ENCODE measurements at regions not wholly inside any gene's neighbourhood (a gene's known extent, or its start where the extent isn't known, plus 50 kb on each side); places are given as distances from the start of the nearest gene placed in this dataset.

DNA sequence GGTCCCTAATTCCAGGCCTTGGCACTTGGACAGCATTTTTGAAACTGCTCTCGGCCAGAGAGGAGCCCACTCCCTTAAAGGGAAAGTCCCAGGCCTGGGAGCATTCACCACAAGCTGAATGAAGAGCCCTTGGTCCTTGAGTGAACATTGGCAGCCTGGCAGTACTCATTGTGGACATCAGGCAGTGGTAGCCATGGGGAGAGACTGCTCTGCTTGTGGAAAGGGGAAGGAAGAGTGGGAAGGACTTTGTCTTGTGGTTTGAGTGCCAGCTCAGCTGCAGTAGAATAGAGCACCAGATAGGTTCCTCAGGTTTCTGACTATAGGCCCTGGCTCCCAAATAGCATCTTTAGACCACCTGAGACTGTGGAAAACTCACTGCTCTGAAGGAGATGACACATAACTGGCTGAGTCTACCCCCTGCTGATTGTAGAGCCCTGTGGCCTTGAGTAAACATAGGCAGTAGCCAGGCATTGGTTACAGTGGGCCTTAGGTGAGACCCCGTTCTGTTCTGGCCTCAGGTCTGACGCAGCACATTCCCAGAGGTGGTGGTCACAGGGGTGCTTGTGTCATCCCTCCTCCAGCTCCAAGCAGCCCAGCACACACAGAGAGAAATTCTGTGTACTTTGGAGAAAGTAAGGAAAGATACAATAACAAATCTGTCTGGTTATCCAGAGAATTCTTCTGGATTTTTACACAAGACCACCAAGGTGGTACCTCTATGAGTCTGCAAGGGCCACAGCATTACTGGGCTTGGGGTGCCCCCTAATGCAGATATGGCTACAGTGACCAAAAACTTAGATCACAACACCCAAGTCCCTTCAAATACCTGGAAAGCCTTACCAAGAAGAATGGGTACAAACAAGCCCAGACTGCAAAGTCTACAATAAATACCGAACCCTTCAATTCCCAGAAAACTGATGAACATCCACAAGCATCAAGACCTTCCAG is 153.8 kb downstream of the GNAI1 start:
- no peak for DNase-seq

- no peak for DNase-seq
Observed at GRCh38 chr7:80287400-80288174, 153.0 kb downstream of the GNAI1 start.

DNA sequence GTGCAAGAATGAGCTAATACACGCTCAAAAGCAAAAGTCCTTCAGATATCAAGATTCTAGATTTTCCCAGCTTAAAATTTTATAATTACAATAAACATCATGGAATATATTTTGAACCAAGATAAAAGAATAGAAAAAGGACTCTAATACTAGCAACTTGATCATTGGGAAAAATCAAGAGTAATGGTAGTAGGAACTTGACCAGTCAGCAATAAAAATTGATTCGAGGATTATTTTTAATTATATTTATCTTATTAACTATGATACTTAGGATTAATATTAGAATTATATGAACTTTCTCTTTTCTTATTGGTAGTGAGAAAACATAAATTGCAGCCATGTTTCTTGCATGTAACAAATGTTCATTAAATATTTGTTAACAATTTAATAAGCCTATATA is 152.0 kb downstream of the GNAI1 start:
- no peak for DNase-seq

GRCh38 chr7:80284855-80285254 is 150.2 kb downstream of the GNAI1 start:
- DNase-seq: no peak

- DNase-seq: no peak
Observed at GRCh38 chr7:80279760-80280159, 145.1 kb downstream of the GNAI1 start.

GRCh38 chr7:80278737-80279136 is 144.1 kb downstream of the GNAI1 start:
- no peak for DNase-seq

DNA sequence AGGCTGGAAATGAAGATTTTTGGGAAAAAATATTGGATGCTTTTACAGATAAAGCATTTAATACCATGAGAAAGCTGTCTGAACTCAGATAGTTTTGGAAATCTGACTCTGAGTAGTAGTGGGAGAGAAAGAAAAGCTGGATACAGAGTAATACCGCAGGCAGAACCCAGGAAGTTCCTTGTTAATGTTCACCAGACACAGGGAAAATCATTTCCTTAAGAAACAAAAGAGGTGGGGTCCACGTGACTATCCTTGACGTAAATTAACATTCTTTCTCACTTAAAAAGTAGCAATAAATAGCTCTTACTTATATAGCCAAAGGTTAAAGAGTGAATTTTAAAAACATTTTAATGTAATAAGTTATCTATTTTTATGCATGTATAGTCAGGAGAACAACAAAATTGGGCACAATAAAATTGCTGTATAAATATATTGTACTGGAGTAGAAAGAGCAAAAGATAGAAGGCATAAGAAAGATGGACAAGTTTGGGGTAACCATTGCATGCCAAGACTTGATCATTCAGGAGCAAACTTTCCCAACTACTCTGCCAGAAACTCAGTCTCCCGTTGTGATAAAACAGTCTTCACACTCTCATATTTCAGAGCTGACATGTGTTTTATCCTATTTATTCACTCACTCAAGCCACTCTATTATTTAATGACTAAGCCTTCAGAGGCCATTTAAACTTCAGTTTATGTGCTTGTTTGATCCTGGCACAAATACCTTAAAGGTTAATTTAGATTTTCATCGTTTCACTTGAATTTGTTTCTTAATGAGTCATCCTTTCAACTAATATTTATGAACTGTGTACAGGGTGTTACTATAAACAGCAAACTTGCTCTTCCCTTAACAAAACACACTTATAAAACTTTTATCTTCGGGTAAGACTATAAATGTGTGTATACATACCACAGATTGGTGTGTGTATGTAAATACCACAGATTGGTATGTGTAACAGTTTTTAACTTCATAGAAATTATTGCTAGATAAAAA is 143.1 kb downstream of the GNAI1 start:
- DNase-seq: no peak

All from SHP77 treated with DMSO at 0.1 percent for 48 hours (cell line).